ENCODE measurements at regions not wholly inside any gene's neighbourhood (a gene's known extent, or its start where the extent isn't known, plus 50 kb on each side); places are given as distances from the start of the nearest gene placed in this dataset.

- intact Hi-C loops (cut with micrococcal nuclease), result no loop called here
- H3K27ac ChIP-seq (replicated peaks), result no peak overlapping the region
- no peak overlapping the region for H3K4me3 ChIP-seq
- peaks cover 20% of the 10 kb centered on the region for H3K9me3 ChIP-seq (replicated peaks)
- DNase-seq, result no peak
- H3K4me1 ChIP-seq, result peaks cover 11% of the 10 kb centered on the region
- H3K36me3 ChIP-seq, result no peaks in the 10 kb centered on the region
- H3K27me3 ChIP-seq (ENCODE audit: low read depth), result no peaks in the 10 kb centered on the region
- TF ChIP-seq CTCF (IDR thresholded peaks at IDR 0.05; ENCODE audit: borderline replicate concordance), result no peak
Observed at GRCh38 chr12:93308281-93308680, 69.4 kb upstream of the NUDT4 start.

GRCh38 chr12:93311827-93312226 is 65.9 kb upstream of the NUDT4 start:
- no peak for TF ChIP-seq CTCF (IDR thresholded peaks at IDR 0.05; ENCODE audit: borderline replicate concordance)
- intact Hi-C loops (cut with micrococcal nuclease), result no loop called here
- Histone ChIP-seq H3K36me3 (no peaks in the 10 kb centered on the region), H3K4me3 (no peak overlapping the region), H3K9me3 (replicated peaks) (peaks cover 3% of the 10 kb centered on the region), H3K27ac (replicated peaks) (no peak overlapping the region), H3K27me3 (ENCODE audit: low read depth) (no peaks in the 10 kb centered on the region), H3K4me1 (peaks cover 13% of the 10 kb centered on the region)
- no peak for DNase-seq

- Histone ChIP-seq H3K4me1 (peaks cover 15% of the 10 kb centered on the region), H3K9me3 (replicated peaks) (no peaks in the 10 kb centered on the region), H3K27ac (replicated peaks) (no peak overlapping the region), H3K27me3 (ENCODE audit: low read depth) (no peaks in the 10 kb centered on the region), H3K4me3 (no peak overlapping the region), H3K36me3 (no peaks in the 10 kb centered on the region)
- no peak for DNase-seq
- TF ChIP-seq CTCF (IDR thresholded peaks at IDR 0.05; ENCODE audit: borderline replicate concordance), result no peak
- intact Hi-C loops (cut with micrococcal nuclease), result no loop called here
Observed at GRCh38 chr12:93314177-93314497, 63.6 kb upstream of the NUDT4 start.

- no peaks in the 10 kb centered on the region for H3K27me3 ChIP-seq (ENCODE audit: low read depth)
- H3K9me3 ChIP-seq (replicated peaks), result no peaks in the 10 kb centered on the region
- intact Hi-C loops (cut with micrococcal nuclease), result no loop called here
- TF ChIP-seq CTCF (IDR thresholded peaks at IDR 0.05; ENCODE audit: borderline replicate concordance), result no peak
- H3K4me3 ChIP-seq, result no peak overlapping the region
- no peaks in the 10 kb centered on the region for H3K36me3 ChIP-seq
- no peak overlapping the region for H3K27ac ChIP-seq (replicated peaks)
- DNase-seq, result no peak
- H3K4me1 ChIP-seq, result peaks cover 17% of the 10 kb centered on the region
Observed at GRCh38 chr12:93315385-93315906, 62.3 kb upstream of the NUDT4 start.

- H3K4me3 ChIP-seq, result no peak overlapping the region
- TF ChIP-seq CTCF (IDR thresholded peaks at IDR 0.05; ENCODE audit: borderline replicate concordance), result no peak
- intact Hi-C loops (cut with micrococcal nuclease), result no loop called here
- no peak for DNase-seq
- no peaks in the 10 kb centered on the region for H3K9me3 ChIP-seq (replicated peaks)
- peak overlapping the region; percentile 15 for H3K27ac ChIP-seq (replicated peaks)
- no peaks in the 10 kb centered on the region for H3K27me3 ChIP-seq (ENCODE audit: low read depth)
- peaks cover 17% of the 10 kb centered on the region for H3K4me1 ChIP-seq
- H3K36me3 ChIP-seq, result no peaks in the 10 kb centered on the region
Observed at GRCh38 chr12:93315907-93316622, 61.7 kb upstream of the NUDT4 start.
